Esophagus squamous epithelium (tissue), 4 donors: ENCODE measurements at regions not wholly inside any gene's neighbourhood (a gene's known extent, or its start where the extent isn't known, plus 50 kb on each side); places are given as distances from the start of the nearest gene placed in this dataset.

Source experiments
- CTCF ChIP-seq, 6 experiments: fragments of 450-650 bp in 4 of 6; fragments of 200-600 bp in 2 of 6; sonication (generic) in 2 of 6; IDR thresholded peaks; one replicate each; pipeline ENCODE4 v1.5.1; 2016 to 2019; ENCODE audit warnings: antibody characterized with exemption in 6 of 6, mild to moderate bottlenecking in 4 of 6, moderate library complexity in 4 of 6
- POLR2A ChIP-seq, 4 donors: fragments of 450-650 bp; IDR thresholded peaks; one replicate each; pipeline ENCODE4 v1.6.1; 2017; ENCODE audit warnings: antibody characterized with exemption in 4 of 4, mild to moderate bottlenecking in 4 of 4, moderate library complexity in 3 of 4

GRCh38 chr5:86125731-86126601 is 491.8 kb upstream of the COX7C start:
- TF ChIP-seq CTCF (IDR thresholded peaks at IDR 0.05), result no peak
- TF ChIP-seq POLR2A (IDR thresholded peaks at IDR 0.05), result no peak
